Adrenal gland (tissue), 9 donors: ENCODE measurements at regions not wholly inside any gene's neighbourhood (a gene's known extent, or its start where the extent isn't known, plus 50 kb on each side); places are given as distances from the start of the nearest gene placed in this dataset.

Experiments used
- DNase-seq, 7 donors: peaks; one replicate each; pipeline ENCODE4 v3.0.0-alpha.2; 2019 to 2020
- H3K27ac ChIP-seq, 5 donors: fragments of 200-600 bp; sonication (generic) in 4 of 5; 1 replicate in 3 of 5; 2 replicates in 2 of 5; pipeline versions ENCODE4 v1.5.1 to v1.8.0; 2016 to 2020; ENCODE audit warnings: mild to moderate bottlenecking in 1 of 5
- H3K27me3 ChIP-seq: fragments of 200-600 bp; 2 replicates; pipeline ENCODE4 v1.8.0; 2021
- H3K36me3 ChIP-seq, 2 donors: fragments of 200-600 bp; replicated peaks in 1 of 2; 1 replicate in 1 of 2; 2 replicates in 1 of 2; pipeline versions ENCODE4 v1.5.1 to v1.8.0; 2018 to 2022
- H3K4me1 ChIP-seq, 2 donors: fragments of 200-600 bp; replicated peaks in 1 of 2; 1 replicate in 1 of 2; 2 replicates in 1 of 2; pipeline versions ENCODE4 v1.5.1 to v1.8.0; 2018 to 2021
- H3K4me3 ChIP-seq, 4 donors: fragments of 200-600 bp; sonication (generic) in 3 of 4; one replicate each; pipeline ENCODE4 v1.5.1; 2016 to 2018
- H3K9me3 ChIP-seq, 3 donors: fragments of 200-600 bp; sonication (generic) in 1 of 3; replicated peaks in 1 of 3; 1 replicate in 2 of 3; 2 replicates in 1 of 3; pipeline versions ENCODE4 v1.5.1 to v1.8.0; 2016 to 2021
- CTCF ChIP-seq, 6 experiments: fragments of 450-650 bp in 4 of 6; fragments of 200-600 bp in 2 of 6; sonication (generic) in 1 of 6; IDR thresholded peaks; 1 replicate in 5 of 6; 2 replicates in 1 of 6; pipeline versions ENCODE4 v1.5.1 to v1.8.0; 2016 to 2021; ENCODE audit warnings: antibody characterized with exemption in 6 of 6, mild to moderate bottlenecking in 2 of 6, moderate library complexity in 1 of 6
- POLR2A ChIP-seq, 2 donors: fragments of 450-650 bp; IDR thresholded peaks; one replicate each; pipeline ENCODE4 v1.6.1; 2017; ENCODE audit warnings: antibody characterized with exemption in 2 of 2, mild to moderate bottlenecking in 2 of 2, moderate library complexity in 1 of 2
- WGBS, 4 donors: extraction: QIAGEN DNeasy Blood & Tissue Kit in 2 of 4; methylation state at CpG; one replicate each; pipeline versions ENCODE4 v1.1.5 to v1.1.7; 2013 to 2017; 5-methylcytosine and 5-hydroxymethylcytosine counted together
- intact Hi-C, 2 donors: fragments of 100-400 bp; cut with DNase I; formaldehyde crosslinking; loops; one replicate each; pipeline versions ENCODE4 v1.14.1 to v1.15.0; 2022 to 2023
- donor health status: healthy with polysubstance abuse.
- donor health status: Bipolar disorder and iron deficiency.
- donor health status: DM: yes; HTN: yes; CAD: no.
- donor health status: DM: no; HTN: no; CAD: no.
- donor health status: DM: no; HTN: no; CAD: no.

DNA sequence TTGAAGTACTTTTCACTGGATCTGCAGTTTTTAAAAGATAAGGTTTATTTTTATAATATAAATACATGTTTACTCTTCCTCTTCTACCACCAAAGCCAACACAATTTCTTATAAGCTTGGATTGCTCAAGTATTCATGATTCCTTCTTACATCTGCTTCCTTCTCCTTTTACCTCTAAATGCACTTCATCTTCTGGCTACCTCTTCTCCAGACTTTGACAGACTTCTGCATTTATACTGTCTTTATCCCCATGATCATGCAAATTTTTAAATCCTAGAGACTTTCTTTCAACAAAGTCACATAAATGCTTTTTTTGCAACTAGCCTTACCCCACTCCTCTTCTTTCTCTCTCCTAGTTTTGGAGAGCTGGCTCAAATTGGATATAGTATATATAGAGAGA, 142.9 kb downstream of the TFAP2B start:
- no peak for DNase-seq
- H3K9me3 ChIP-seq, result no peaks in the 10 kb centered on the region
- H3K36me3 ChIP-seq, result no peaks in the 10 kb centered on the region
- no peaks in the 10 kb centered on the region for H3K4me1 ChIP-seq
- no peak overlapping the region for H3K27ac ChIP-seq
- H3K4me3 ChIP-seq, result no peak overlapping the region
- intact Hi-C loops, result loop anchor here in 1 of 2 donors (10.0 kb wide), 1 partner anchor 1283 kb away; the partner anchor contains the start of gene IL17F
- TF ChIP-seq POLR2A (IDR thresholded peaks at IDR 0.05) (no peak), CTCF (IDR thresholded peaks at IDR 0.05) (no peak)
- no peaks in the 10 kb centered on the region for H3K27me3 ChIP-seq

GRCh38 chr6:50962213-50962759, 143.6 kb downstream of the TFAP2B start:
- Histone ChIP-seq H3K27ac (no peak overlapping the region), H3K4me3 (no peak overlapping the region), H3K4me1 (no peaks in the 10 kb centered on the region), H3K27me3 (no peaks in the 10 kb centered on the region), H3K9me3 (no peaks in the 10 kb centered on the region), H3K36me3 (no peaks in the 10 kb centered on the region)
- TF ChIP-seq CTCF (IDR thresholded peaks at IDR 0.05) (no peak), POLR2A (IDR thresholded peaks at IDR 0.05) (no peak)
- no peak for DNase-seq
- intact Hi-C loops, result loop anchor here in 1 of 2 donors (10.0 kb wide), 1 partner anchor 1283 kb away; the partner anchor contains the start of gene IL17F

- Histone ChIP-seq H3K36me3 (no peaks in the 10 kb centered on the region), H3K27me3 (no peaks in the 10 kb centered on the region), H3K4me3 (no peak overlapping the region), H3K9me3 (no peaks in the 10 kb centered on the region), H3K4me1 (no peaks in the 10 kb centered on the region), H3K27ac (no peak overlapping the region)
- 76 to 90% (median 84%) methylated on average over 6 of the region's 6 CpGs for WGBS, 4 donors
- DNase-seq, result no peak
- TF ChIP-seq CTCF (IDR thresholded peaks at IDR 0.05) (no peak), POLR2A (IDR thresholded peaks at IDR 0.05) (no peak)
- intact Hi-C loops, result loop anchor here in 1 of 2 donors (10.0 kb wide), 1 partner anchor 1281 kb away; the partner anchor contains the start of gene IL17F
These were observed 145.3 kb downstream of the TFAP2B start for GRCh38 chr6:50963952-50964351.

GRCh38 chr6:50965495-50965894, 146.8 kb downstream of the TFAP2B start:
- TF ChIP-seq CTCF (IDR thresholded peaks at IDR 0.05), result no peak
- no peak for TF ChIP-seq POLR2A (IDR thresholded peaks at IDR 0.05)
- Histone ChIP-seq H3K27me3 (no peaks in the 10 kb centered on the region), H3K36me3 (no peaks in the 10 kb centered on the region), H3K4me1 (no peaks in the 10 kb centered on the region), H3K9me3 (no peaks in the 10 kb centered on the region), H3K27ac (no peak overlapping the region), H3K4me3 (no peak overlapping the region)
- intact Hi-C loops, result loop anchor here in 1 of 2 donors (10.0 kb wide), 1 partner anchor 1279 kb away; the partner anchor contains the start of gene IL17F
- DNase-seq, result no peak
